Endodermal cell (in vitro differentiated cells): ENCODE measurements at regions not wholly inside any gene's neighbourhood (a gene's known extent, or its start where the extent isn't known, plus 50 kb on each side); places are given as distances from the start of the nearest gene placed in this dataset.
A peak's percentile ranks its signal among the peaks of the same experiment; 100 is the strongest.

ENCODE experiments used
- DNase-seq: peaks from one replicate; pipeline ENCODE4 v3.0.0-alpha.2; 2017
- H3K27ac ChIP-seq: 2 replicates; pipeline ENCODE4 v1.5.1; 2013; ENCODE audit warnings: mild to moderate bottlenecking, low read depth, low read length, moderate library complexity
- H3K27me3 ChIP-seq: 2 replicates; pipeline ENCODE4 v1.6.1; 2013; ENCODE audit warnings: mild to moderate bottlenecking, low read length, moderate library complexity; ENCODE audit not compliant: insufficient read depth, control insufficient read depth, poor library complexity, severe bottlenecking
- H3K36me3 ChIP-seq: 2 replicates; pipeline ENCODE4 v1.7.0; 2013; ENCODE audit warnings: mild to moderate bottlenecking, low read length, moderate library complexity; ENCODE audit not compliant: control insufficient read depth, insufficient read depth
- H3K4me1 ChIP-seq: one replicate; pipeline ENCODE4 v1.7.0; 2013; ENCODE audit warnings: low read length; ENCODE audit not compliant: control insufficient read depth, insufficient read depth
- H3K4me3 ChIP-seq: 2 replicates; pipeline ENCODE4 v1.5.1; 2013; ENCODE audit warnings: mild to moderate bottlenecking, low read length, moderate library complexity
- H3K9ac ChIP-seq: 2 replicates; pipeline ENCODE4 v1.6.1; 2013; ENCODE audit warnings: mild to moderate bottlenecking, low read length, moderate library complexity; ENCODE audit not compliant: poor library complexity, severe bottlenecking; ENCODE audit errors: extremely low read depth
- H3K9me3 ChIP-seq: 2 replicates; pipeline ENCODE4 v1.6.1; 2013; ENCODE audit warnings: mild to moderate bottlenecking, low read length, moderate library complexity; ENCODE audit not compliant: control insufficient read depth
- H3K27ac Mint-ChIP-seq: 2 replicates; pipeline ENCODE4 v1.8.0; 2020; ENCODE audit warnings: mixed read lengths
- H3K27me3 Mint-ChIP-seq: 2 replicates; pipeline ENCODE4 v1.8.0; 2021; ENCODE audit warnings: mild to moderate bottlenecking, mixed read lengths; ENCODE audit not compliant: insufficient read depth
- H3K36me3 Mint-ChIP-seq: 2 replicates; pipeline ENCODE4 v1.8.0; 2020; ENCODE audit warnings: low read depth, mixed read lengths
- H3K4me1 Mint-ChIP-seq: 2 replicates; pipeline ENCODE4 v1.8.0; 2020; ENCODE audit warnings: mixed read lengths
- H3K4me3 Mint-ChIP-seq: 2 replicates; pipeline ENCODE4 v1.8.0; 2020; ENCODE audit warnings: mild to moderate bottlenecking, moderate library complexity, mixed read lengths
- H3K9me3 Mint-ChIP-seq: 2 replicates; pipeline ENCODE4 v1.8.0; 2020; ENCODE audit warnings: mild to moderate bottlenecking, mixed read lengths
- WGBS, 2 experiments: methylation state at CpG; one replicate each; pipeline versions ENCODE4 v1.1.5 to v1.1.7; 2013; ENCODE audit warnings: missing lambda C conversion rate in 2 of 2, mixed read lengths in 1 of 2; ENCODE audit not compliant: insufficient coverage in 1 of 2, insufficient read length in 1 of 2; 5-methylcytosine and 5-hydroxymethylcytosine counted together
- TF ChIP-seq, protein P1 (sequence below): fragments of 200-600 bp; sonication (generic); conservative IDR thresholded peaks from 2 replicates; pipeline ENCODE4 v1.5.0; 2021; ENCODE audit warnings: antibody characterized with exemption, mild to moderate bottlenecking

DNA sequence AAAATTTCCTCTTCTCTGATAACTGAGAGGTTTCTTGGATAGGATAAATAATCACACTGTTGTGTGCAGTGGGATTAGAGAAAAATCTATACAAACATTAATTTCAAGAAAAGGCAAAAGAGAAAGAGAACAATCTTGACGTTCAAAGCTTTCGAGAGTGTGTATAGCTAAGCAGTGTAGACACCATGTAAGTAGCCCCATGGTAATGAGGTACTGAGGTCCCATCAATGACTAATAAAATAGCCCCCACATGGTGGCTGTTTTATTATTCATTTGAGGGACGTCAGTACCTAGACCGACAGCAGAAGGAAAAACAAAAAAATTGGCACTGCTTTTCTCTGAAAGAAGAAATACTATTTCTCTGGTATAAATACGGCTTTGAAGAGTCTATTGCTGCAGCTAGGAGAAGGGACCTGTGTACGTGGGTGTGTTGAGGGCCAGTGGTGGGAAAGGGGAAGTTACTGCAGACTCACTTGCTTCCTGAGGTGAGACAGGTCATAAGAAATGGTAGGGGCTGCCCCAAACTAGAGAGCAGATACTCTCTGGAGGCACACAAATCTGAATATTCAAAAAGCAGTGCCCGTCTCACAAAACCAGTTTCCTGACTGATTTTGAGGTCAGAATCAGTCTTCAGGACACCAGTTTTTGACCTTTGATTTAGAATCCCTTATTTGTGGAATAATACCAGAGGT, 339.8 kb downstream of the EMP1 start:
- Mint-ChIP-seq H3K36me3 (peaks cover 6% of the 10 kb centered on the region), H3K27ac (no peak overlapping the region), H3K9me3 (no peaks in the 10 kb centered on the region), H3K4me3 (no peak overlapping the region), H3K27me3 (peaks cover 52% of the 10 kb centered on the region), H3K4me1 (peaks cover 17% of the 10 kb centered on the region)
- H3K9ac ChIP-seq: no peak overlapping the region
- no peaks in the 10 kb centered on the region for H3K9me3 ChIP-seq
- no peak overlapping the region for H3K27ac ChIP-seq
- 90% methylated on average over 3 to 7 of the region's 7 CpGs for WGBS, 2 experiments
- peaks cover 2% of the 10 kb centered on the region for H3K27me3 ChIP-seq
- DNase-seq: no peak
- H3K36me3 ChIP-seq: no peaks in the 10 kb centered on the region
- H3K4me1 ChIP-seq: peaks cover 3% of the 10 kb centered on the region
- H3K4me3 ChIP-seq: no peak overlapping the region
- TF ChIP-seq, protein P1, sequence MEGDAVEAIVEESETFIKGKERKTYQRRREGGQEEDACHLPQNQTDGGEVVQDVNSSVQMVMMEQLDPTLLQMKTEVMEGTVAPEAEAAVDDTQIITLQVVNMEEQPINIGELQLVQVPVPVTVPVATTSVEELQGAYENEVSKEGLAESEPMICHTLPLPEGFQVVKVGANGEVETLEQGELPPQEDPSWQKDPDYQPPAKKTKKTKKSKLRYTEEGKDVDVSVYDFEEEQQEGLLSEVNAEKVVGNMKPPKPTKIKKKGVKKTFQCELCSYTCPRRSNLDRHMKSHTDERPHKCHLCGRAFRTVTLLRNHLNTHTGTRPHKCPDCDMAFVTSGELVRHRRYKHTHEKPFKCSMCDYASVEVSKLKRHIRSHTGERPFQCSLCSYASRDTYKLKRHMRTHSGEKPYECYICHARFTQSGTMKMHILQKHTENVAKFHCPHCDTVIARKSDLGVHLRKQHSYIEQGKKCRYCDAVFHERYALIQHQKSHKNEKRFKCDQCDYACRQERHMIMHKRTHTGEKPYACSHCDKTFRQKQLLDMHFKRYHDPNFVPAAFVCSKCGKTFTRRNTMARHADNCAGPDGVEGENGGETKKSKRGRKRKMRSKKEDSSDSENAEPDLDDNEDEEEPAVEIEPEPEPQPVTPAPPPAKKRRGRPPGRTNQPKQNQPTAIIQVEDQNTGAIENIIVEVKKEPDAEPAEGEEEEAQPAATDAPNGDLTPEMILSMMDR: peak; percentile 4

DNA sequence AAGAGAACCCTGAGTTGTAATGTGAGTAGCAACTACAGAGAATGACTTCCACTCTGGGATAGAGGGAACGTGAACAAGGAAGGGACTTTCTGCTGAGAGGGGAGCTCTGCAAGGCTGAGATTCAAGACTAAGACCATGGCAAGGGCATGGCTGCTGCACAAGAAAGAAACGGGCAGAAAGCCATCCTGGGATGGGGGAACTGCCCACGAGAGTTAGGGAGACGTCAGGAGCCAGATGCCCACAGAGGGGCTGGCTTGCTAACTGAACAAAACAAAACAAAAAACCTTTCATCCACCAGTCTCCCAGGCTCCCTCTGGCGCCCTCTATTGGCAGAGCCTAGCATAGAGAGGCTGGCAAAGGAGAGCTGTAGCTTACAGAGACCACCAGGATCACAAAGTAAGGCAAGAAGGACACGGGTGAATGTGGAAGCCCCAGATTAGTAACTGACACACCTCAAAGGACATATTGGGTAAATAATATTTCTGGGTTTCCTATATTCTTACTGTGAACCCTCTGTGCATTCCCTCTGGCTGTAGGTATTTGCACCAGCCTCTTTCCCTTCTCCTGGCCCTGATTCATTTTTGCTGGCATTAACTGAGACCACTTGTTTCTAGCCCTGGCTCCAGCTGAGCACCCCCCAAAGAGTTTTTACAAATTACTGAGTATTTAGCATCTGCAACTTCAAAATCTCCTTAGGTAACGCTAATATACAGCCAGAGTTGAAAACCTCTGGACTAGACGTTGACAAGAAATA, 338.3 kb downstream of the EMP1 start:
- peak; percentile 99 for DNase-seq
- Mint-ChIP-seq H3K36me3 (peaks cover 5% of the 10 kb centered on the region), H3K27ac (peak overlapping the region; percentile 29), H3K4me3 (peak overlapping the region; percentile 17), H3K4me1 (peaks cover 21% of the 10 kb centered on the region), H3K27me3 (peaks cover 63% of the 10 kb centered on the region), H3K9me3 (no peaks in the 10 kb centered on the region)
- H3K4me3 ChIP-seq: no peak overlapping the region
- H3K4me1 ChIP-seq: peaks cover 3% of the 10 kb centered on the region
- TF ChIP-seq, protein P1: peak; percentile 100
- no peak overlapping the region for H3K9ac ChIP-seq
- H3K27ac ChIP-seq: no peak overlapping the region
- no peaks in the 10 kb centered on the region for H3K27me3 ChIP-seq
- H3K9me3 ChIP-seq: no peaks in the 10 kb centered on the region
- no peaks in the 10 kb centered on the region for H3K36me3 ChIP-seq
- 45 to 63% methylated on average over 5 to 8 of the region's 8 CpGs for WGBS, 2 experiments

DNA sequence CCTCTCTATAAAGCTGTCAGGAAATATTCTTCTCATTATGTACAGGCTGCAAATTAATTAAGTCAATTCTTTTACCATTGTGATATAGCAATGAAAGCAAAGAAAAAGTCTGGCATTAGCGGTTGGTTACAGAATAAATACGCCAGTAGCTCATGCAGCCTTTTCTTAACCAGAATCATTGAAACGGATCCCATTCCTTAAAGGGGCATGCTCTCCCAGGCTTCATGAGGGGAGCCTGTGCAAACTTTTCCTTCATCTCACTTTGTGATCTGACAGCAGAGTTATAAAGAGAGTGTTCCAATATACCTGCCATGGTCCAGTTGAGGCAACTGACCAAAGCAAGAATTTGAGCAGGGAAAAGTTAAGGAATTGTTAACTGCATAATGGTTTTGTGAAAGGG, 337.7 kb downstream of the EMP1 start:
- Histone ChIP-seq H3K27me3 (no peaks in the 10 kb centered on the region), H3K4me1 (peaks cover 3% of the 10 kb centered on the region), H3K4me3 (no peak overlapping the region), H3K36me3 (no peaks in the 10 kb centered on the region), H3K27ac (no peak overlapping the region), H3K9me3 (no peaks in the 10 kb centered on the region), H3K9ac (no peak overlapping the region)
- WGBS, 2 experiments: 81 to 89% methylated on average over 3 of the region's 3 CpGs
- Mint-ChIP-seq H3K27me3 (peaks cover 68% of the 10 kb centered on the region), H3K36me3 (peaks cover 5% of the 10 kb centered on the region), H3K27ac (peak overlapping the region; percentile 29), H3K4me1 (peaks cover 23% of the 10 kb centered on the region), H3K9me3 (no peaks in the 10 kb centered on the region), H3K4me3 (peak overlapping the region; percentile 17)
- TF ChIP-seq, protein P1: no peak
- DNase-seq: no peak
